ENCODE measurements at regions not wholly inside any gene's neighbourhood (a gene's known extent, or its start where the extent isn't known, plus 50 kb on each side); places are given as distances from the start of the nearest gene placed in this dataset.

DNA sequence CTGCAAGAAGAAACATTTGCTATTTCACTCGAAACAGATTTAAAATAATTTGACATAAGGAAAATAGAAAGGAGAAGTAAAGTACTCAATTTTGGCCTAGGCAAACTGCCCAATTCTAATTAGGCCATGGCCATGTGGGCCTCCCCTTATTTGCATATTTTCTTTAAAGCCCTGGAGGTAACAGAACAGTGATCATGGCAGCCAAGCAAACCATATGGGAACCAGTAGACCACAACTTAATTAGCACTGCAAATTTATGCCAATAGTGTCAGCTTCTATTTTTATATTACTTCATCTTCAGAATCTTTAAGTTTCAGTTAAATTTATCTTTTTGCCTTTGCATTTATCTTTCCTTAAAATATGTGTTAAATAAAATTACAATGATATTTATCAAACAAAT, 63.3 kb upstream of the THSD7A start:
- no peak for DNase-seq (ENCODE audit: low read depth)

DNA sequence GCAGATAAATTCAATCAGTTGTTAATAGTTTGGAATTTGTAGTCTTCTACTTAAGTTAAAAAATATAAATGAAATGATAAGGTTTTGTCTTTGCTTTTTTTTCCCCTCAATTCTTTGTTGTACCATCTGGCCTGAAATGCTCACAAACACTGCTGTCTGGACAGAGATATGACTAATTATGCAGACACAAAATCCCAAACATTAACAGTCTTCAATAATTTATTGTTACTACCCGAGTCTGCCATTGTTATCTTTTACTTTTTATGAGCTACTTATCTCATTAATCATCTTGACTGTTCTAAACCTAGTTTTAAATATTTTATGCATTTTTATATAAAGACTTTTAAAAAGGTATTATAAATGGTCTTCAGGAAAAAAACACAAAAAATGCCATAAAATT, 64.7 kb upstream of the THSD7A start:
- DNase-seq (ENCODE audit: low read depth), result no peak

DNA sequence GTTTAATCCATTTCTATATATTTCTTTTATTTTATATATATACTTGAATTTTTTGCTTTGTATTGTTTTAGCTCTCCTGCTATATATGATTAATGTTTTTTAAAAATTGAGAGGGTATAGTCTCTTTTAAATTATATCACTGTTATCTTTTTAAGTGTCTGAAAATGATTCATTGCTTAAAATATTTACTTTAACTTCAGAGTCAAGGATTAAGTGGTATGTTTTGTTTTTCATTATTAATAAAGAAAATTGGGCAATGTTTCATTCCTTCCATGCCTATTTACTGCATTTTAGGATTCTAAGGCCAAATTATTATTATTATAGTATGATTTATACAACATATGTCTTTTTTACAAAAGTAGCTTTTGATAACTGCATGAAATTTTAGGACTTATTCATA, 67.2 kb upstream of the THSD7A start:
- no peak for DNase-seq (ENCODE audit: low read depth)

DNA sequence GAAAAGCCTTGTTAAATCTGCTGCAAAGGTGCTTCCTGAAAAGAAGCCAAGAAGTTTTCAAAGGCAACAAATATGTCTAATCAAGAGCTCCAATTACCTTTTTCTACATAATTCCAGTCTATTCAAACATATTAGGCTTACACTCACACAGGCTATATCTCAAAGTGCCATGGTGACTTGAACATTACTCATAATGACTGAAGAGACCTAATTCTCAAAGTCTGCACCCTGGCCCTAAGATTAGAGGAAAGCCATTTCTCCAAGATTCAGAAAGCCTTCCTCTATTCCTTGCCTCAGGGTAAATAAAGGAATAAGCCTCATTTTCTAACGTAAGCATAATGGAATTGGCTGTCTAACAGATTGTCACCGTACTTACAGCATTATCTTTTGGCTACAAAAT, 78.3 kb upstream of the THSD7A start:
- no peak for DNase-seq (ENCODE audit: low read depth)

DNA sequence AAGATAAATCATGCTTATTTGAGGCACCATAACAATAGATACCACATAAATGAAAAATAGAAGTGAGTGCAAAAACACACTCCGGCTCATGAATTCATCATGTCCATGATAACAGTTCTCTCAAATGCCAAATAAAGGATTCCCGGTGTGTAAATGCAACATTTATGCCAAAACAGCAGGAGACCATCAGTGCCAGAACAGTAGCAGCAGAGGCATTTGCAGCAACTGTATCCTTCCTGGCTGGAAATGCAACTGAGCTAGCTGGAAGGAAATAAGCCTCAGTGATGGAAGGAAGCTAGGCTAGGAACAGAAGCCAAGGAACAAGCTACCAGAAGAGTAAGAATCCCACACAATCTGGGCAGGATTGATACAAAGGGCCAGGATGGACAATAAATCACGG, 79.9 kb upstream of the THSD7A start:
- no peak for DNase-seq (ENCODE audit: low read depth)

DNA sequence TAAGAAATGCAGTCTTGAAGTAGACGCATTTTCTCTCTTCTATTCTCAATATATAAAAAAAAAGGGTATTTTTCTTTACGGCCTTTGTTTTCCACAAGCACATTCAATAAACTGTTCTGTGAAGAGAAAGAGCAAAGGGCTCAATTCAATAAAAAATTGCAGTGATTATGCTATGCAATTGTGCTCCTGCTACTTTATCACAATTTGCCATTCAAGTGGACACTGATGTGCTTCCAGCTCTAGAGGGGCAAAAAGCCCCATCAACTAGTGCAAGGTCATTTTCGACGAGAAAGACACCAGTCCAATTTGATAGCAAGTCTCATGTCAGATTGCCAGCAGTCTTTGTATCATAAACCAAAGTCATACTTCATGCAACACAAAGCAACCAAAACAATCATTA, 82.6 kb upstream of the THSD7A start:
- DNase-seq (ENCODE audit: low read depth), result no peak

DNA sequence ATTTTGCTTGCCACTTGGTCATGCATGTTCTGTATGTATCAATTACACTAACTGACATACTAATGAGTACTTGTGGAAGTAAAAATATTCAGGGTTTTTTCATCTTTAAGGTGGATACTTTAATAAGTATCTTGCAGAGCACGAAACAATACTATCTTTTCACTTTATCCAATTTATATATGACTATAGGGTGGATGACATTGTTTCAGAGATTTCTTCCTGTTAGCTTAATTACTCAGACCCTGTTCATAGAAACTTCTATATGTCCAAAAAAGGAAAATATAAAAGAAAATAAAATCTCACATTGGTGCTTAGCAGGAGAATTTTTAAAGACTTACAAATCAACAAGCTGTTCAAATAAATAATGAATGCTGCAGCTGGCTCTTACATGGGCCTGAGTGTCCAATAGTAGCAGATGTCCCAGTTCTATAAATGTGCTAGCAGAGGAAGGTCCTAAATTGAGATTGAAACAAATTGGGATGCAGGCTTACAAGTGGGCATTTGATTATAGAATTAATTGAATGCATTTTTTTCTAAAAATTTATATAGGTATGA, 91.5 kb upstream of the THSD7A start:
- no peak for DNase-seq (ENCODE audit: low read depth)

DNA sequence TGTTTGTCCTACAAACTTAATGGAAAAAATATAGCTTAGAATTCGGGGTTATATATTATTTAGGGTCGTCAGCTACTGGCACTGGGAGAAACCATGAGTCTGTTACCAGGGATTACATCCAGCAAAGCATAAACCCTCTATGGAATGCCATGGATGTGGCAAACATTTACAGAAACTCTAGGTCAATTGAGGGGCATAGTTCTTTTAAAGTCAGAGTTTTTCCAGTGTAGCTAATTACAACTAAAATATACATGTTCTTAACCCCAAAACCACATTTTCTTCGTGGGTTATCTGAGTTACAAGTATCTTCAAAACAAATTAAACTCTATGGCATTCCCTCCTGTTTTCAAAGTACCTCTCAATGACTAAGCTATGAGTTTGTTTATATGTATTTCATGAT, 99.3 kb upstream of the THSD7A start:
- DNase-seq (ENCODE audit: low read depth), result no peak

DNA sequence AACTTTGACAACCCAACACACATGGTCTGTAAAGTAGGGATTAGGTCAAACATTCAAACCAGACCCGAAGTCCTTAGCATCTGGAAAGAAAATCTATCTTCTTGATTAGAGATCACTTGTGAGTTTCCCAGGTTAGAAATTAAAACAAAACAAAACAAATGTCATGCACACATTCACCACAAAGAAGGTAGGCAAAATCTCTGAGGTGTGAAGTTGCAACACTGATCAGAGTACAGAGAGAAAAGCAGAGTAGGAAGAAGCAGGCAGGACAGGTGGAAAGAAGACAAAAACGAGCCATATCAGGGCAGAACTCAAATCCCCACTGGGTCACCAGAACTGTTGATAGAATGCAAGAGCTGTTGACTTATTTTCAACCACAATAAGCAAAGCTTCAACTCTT, 102.8 kb upstream of the THSD7A start:
- DNase-seq (ENCODE audit: low read depth), result no peak

DNA sequence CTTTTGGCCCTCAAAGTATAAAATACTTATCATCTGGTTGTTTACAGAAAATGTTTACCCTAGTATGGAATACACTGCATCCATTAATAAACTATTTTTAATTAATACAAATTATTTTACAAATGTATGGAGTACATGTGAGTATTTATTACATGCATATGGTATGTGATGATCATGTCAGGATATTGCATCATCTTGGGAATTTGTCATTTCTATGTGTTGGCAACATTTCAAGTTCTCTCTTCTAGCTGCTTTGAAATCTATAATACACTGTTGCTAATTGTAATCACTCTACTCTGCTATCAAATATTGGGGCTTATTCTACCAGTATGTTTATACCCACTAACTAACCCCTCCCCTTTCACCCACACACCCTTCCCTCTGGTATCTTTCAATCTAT, 103.9 kb upstream of the THSD7A start:
- DNase-seq (ENCODE audit: low read depth), result no peak

DNA sequence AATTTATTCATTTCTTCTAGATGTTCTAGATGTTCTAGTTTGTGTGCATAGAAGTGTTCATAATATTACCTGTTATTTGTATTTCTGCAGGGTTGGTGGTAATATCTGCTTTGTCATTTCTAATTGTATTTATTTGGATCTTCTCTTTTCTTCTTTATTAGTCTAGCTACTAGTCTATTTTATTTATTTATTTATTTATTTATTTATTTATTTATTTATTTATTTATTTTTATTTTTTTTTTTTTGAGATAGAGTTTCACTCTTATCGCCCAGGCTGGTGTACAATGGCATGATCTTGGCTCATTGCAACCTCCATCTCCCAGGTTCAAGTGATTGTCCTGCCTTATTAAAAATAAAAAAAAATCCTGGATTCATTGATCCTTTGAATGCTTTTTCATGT, 114.8 kb upstream of the THSD7A start:
- DNase-seq (ENCODE audit: low read depth), result no peak

DNA sequence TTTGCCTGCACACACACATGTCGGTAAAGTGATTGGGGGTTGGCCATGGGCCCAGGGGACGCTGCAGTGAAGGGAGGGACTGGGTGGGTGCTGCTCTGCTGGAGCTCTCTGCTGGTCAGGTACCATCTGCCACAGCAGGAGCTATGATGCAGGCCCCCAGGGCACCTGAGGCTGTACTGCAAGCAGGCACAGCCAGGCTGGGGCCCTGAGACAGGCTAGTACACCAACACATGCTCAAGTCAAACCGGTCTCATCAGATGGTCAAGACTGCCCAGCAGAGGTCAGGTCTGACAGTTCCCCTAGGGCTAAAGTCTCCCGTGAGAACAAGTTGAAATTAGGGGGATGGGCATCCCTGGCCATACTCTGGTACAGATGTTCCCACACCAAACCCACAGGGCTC, 118.3 kb upstream of the THSD7A start:
- DNase-seq (ENCODE audit: low read depth), result no peak

DNA sequence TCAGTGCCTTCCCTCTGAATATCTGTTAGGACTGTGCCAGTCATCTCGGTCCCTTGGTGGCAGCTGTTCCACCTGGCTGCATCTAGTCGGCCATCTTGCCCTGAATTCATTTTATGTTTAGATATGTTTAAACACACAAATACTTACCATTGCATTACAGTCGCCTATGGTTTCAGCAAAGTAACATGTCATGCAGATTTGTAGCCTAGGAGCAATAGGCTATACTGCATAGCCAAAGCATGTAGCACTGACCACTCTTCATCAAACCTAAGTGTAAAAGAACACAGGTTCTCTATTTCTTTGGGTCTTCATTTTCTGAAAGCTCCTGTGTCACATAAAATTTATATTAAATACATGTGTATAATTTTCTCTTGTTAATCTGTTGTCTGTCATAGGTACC, 118.9 kb upstream of the THSD7A start:
- DNase-seq (ENCODE audit: low read depth), result no peak

DNA sequence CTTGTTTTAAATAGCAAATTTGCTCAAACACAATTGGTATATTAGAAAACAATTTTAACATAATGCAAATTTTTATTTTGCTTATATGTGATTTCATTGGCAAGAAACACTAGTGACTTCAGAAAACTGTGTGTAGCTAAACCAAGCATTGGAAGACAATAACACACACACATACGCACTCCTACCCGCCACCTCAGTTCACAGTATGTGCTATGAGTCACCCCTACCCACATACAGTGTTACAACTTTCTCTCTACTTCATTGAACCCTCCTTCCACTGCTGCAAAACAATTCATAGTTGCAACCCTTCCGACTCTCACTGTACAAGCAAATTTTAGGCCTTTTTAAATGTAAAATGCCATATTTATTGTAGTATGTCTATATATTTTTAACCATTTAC, 119.9 kb upstream of the THSD7A start:
- no peak for DNase-seq (ENCODE audit: low read depth)

DNA sequence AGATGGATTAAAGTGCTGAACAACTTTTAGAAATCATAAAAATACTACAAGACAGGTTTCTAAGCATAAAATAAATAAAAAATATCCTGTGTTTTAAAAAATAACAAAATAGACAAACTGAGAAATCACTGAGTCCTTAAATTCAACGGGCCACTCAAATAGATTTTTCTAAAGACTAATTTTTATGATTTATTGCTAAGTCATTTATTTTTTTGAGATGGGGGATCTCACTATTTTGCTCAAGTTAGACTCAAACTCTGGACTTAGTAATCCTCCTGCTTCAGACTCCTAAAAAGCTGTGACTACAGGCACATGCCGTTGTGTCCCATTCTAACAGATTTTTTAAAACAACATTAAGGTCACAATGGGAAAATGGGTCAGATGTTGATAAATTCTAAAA, 121.0 kb upstream of the THSD7A start:
- no peak for DNase-seq (ENCODE audit: low read depth)

DNA sequence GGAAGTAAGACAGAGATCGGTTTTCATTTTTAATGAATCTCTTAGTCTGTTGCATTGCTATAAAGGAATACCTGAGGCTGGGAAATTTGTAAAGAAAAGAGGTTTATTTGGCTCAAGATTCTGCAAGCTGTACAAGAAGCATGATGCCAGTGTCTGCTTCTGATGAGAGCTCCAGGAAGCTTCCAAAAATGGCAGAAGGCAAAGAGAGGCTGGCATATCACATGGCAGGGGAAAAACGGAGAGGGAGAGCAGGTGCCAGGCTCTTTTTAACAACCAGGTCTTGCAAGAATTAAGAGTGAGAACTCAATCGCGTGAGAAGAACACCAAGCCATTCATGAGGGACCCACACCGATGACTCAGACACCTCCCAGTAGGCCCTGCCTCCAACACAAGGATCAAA, 125.0 kb upstream of the THSD7A start:
- DNase-seq (ENCODE audit: low read depth), result no peak

DNA sequence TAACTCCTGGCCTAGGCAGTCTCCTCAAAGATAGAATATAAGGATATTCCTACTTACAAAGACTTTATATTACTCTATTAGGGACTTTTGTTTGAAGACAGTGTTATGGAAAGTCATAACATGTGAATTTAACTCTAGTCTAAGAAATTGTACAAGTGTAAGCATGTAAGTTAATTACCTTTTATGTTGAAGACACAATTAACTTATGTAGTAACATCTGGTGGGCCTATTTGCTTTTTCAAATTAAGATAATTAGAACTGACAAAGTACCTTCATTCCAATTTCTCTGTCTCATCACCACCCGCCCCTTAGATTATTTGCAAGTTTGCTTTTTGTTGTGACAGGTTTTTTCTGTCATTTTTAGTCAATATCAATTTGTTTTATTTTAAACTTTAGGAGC, 126.0 kb upstream of the THSD7A start:
- no peak for DNase-seq (ENCODE audit: low read depth)

DNA sequence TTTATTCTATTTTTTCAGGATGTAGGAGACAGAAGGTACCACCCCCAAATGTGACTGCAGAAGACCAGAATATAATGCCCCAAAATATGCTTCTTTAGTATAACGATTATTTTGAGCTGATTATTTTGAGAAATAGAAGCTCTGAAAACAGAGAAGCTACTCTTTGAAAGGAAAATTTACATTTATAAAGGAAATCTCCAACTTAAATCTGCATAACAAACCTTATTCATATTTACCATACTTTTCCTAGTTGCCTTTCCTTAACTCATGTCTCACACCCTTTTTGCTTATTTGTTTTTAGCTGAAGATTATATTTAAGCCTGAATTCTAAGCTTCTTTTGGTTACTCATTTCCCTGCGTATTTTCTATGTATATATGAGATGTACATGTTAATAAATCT, 127.1 kb upstream of the THSD7A start:
- DNase-seq (ENCODE audit: low read depth), result no peak

DNA sequence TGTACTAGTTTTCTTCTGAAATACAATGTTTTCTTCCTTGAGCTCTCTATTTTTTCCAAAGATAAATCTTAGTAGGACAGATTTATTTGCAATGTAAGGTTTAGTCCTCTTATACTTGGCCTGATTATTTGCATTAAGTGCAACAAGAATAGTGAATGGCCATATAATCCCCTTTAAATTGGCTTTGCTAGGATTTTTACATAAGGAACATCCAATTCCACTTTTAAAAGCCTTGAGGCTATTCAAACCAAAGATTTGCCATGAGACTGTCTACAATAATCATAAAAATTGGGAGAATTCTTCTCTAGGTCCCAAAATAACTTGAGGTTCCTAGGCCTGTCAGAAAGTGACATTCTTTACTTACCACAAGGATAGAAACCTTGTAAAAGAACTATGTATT, 128.6 kb upstream of the THSD7A start:
- DNase-seq (ENCODE audit: low read depth), result no peak

DNA sequence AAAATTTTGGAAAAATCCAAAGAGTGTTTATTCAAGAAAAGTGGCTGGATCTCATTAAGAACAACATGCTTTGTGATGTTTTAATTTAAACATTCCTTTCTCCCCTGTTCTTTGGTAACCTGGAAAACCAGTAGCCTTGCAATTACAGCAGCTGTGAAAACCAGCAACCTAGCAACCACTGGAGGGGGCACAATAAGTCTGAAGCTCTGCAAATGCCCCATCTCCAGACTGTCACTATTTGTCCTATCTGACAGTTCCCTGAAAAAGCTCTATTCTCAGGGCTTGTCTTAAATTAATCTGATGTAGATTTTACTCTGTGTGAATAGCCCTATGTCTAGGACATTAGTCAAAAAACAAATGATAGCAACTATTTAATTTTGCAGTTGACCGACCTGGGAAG, 137.6 kb upstream of the THSD7A start:
- no peak for DNase-seq (ENCODE audit: low read depth)

DNA sequence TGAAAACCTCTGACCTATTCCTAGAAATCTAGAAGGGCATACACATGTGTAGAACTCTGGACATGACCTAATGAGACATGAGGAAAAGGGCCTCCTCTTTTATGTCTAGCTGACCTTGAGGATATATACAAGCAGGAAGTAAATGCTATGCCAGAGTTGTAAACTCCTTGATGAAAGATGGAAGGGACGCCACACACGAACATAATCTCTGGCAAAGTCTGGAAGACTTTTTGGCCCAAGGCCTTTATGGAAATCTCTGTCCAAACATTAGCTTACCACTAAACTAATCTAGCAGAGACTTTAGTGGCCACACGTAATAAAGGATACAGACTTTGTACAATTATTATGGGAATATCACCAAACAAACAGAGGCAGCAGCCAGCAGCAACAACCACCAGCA, 138.1 kb upstream of the THSD7A start:
- DNase-seq (ENCODE audit: low read depth), result no peak

DNA sequence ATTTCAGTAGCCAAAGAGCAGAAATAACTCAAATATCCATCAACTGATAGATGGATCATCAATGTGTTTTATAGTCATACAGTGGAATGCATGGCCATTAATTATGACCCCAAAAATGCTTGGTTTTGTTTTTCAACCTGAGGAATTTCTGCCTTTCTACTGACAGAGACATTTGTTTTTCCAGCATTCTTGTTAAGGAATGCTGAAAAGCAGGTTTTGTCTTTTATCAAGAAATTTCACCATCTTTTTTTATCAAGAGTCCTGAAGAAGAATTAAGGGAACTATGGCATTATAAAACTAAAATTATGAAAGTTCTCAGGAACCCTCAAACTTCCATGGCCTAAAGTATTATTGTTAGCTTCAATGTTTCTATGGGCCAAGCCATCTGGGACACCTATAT, 153.4 kb upstream of the THSD7A start:
- no peak for DNase-seq (ENCODE audit: low read depth)

DNA sequence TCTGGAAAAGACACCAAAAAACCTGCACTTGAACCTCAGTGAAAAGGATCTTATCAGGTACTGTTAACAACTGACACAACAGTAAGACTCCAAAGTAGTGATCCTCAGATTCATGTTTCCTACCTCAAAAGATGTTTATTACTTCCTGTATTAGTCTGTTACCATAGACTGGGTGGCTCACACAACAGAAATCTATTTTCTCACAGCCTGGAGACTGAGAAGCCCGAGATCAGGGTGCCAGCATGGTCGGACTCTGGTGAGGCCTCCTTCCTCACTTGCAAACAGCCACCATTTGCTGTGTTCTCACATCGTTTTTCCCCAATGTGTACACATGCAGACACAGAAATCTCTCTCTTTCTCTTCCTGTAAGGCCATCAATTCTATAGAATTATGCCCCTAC, 154.0 kb upstream of the THSD7A start:
- DNase-seq (ENCODE audit: low read depth), result no peak

DNA sequence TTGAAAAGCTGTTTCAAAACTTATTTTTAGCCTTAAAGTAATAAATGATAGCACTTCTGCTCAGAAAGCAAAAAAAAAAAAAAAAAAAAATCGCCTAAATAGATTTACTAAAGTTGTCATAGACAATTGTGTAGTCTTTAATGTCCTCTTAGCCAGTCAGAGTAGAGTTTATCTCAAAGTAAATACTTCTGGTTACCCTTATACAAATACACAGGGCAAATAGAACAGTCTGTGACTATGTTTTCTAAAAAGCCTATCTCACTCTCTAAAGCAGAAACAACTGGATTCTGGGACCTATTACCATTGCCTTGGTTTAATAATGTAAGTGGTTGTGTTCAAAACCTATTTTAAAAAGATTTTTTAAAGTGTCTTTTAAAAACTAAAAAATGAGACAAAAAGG, 156.2 kb upstream of the THSD7A start:
- DNase-seq (ENCODE audit: low read depth), result no peak

DNA sequence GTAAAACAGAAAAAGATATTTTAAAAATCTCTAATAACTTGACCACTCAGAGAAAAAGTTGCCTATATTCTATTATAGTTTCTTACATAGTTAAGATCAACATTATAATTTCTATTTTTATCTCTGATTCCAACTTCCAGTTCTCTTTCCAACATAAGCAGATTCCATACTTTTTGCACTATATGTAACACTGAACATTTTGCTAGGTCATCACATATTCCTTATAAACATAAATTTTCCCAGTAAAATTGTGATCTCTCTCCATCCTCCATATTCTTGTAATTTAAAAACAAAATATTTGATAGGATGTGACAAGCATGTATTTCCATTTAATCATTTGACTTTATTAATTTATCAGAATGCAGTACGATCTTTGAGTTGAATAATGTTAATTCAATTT, 170.4 kb upstream of the THSD7A start:
- DNase-seq (ENCODE audit: low read depth), result no peak

All from activated T-cell treated with anti-CD3 and anti-CD28 coated beads for 1 hour (primary cell).